ENCODE measurements at regions not wholly inside any gene's neighbourhood (a gene's known extent, or its start where the extent isn't known, plus 50 kb on each side); places are given as distances from the start of the nearest gene placed in this dataset.
"Not testable (repeated sequence)": the region's sequence is repeated elsewhere in the genome, so short reads cannot be mapped to it uniquely, and the experiment has no call there.

DNA sequence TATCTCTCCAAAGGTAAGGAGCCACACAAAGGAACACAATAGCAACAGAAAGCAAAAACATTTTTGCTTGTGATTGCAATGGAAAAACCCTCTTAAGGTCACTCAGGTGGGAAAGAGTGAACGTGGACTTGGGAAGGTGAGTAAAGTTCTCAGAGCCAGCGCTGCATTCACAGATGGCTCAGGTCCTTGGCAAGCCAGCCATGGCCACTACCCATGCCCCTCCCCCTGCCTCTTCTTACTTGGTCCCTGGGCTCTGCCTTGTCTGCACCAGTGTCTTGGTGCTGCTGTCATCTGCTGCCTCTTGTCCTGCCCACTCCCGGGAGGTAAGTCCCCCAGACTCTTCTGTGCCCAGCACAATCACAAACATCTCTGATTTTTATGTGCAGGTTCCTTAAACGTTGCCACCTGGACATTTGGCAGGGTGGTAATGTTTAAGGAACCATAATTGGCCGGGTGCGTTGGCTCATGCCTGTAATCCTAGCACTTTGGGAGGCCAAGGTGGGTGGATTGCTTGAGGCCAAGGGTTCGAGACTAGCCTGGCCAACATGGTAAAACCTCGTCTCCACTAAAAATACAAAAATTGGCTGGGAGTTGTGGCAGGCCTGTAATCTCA lies 74.6 kb downstream of the FEM1C start:
- no peak for DNase-seq

DNA sequence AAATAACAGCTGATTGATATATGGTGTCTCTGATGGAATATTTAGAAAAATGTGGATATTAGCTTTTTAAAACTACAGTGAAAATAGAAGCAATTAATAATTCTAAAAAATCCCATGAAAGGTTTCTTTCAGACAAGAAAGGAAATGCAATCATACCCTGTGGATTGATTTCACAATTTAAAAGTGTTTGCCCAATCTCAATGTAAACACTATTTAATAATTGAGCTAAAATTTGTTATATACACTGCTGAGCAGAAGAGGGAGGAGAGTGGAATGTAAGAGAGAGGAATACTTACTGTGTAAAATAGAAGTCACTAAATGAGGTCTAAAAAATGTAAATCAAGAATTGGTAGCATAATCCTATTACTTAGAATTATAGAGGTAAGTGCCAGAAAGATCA lies 76.9 kb downstream of the FEM1C start:
- no peak for DNase-seq

DNA sequence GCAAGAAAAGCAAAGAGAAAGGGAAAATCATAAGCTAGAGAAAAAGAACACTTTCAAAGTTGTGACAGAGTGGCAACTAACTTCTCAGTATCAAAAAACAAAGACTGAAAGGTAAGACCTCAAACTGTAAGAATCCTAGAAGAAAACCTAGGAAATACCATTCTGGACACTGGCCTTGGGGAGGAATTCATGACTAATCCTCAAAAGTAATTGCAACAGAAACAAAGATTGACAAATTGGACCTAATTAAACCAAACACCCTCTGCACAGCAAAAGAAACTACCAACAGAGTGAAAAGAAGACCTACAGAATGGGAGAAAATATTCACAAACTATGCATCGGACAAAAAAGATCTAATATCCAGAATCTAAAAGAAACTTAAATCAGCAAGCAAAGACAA lies 79.1 kb downstream of the FEM1C start:
- no peak for DNase-seq

DNA sequence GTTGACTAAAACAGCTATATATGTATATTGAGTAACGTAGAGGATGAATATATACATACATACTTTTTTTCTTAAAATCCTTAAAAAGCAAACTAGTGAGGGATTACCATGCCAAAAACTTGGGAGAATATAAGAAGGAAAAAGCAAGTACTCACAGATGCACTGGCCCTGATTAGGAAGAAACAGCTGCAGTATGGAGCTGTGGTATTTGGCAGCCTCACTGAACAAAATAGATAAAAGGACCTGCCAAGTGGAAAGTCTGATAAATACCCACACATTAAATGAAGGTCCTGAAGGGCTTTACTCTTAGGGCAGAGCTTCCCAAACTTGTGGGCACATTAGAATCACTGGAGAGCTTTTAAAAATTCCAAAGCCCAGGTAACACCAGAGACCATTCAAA lies 80.6 kb downstream of the FEM1C start:
- DNase-seq: no peak

DNA sequence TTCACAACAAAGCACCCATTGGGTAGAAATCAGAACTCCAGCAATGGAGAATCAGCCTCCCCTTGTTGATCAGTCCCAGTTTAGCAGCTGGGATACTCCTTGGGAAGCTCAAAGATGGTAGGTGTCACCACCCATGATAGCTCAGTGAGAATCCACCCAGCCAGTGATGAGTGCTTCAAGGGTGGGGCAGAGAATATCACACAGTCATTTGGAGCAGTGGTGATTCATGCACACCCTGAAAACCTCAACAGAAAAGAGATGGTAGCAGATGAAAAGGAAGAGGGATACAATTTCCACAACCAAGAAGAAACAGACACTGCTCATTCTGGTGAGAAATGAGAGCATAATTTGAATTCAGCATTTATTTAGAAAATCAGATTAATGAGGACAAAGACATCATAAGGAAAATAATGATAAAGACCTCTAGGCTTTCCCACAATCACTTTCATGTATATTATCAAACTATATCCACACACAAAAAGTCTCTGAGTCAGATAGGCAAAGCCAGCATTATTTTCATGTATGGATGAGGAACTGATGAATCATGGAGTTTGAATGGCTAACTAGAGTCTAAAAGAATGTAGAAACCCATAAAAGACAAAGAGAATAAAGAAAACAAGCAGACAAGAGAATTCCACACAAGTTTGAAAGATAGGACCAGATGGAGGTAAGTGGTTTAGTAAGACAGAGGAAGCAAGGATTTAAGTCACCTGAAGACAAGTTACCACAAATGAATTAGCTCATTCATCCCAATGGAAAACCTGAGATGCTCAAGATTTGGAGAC lies 82.9 kb downstream of the FEM1C start:
- DNase-seq: no peak

DNA sequence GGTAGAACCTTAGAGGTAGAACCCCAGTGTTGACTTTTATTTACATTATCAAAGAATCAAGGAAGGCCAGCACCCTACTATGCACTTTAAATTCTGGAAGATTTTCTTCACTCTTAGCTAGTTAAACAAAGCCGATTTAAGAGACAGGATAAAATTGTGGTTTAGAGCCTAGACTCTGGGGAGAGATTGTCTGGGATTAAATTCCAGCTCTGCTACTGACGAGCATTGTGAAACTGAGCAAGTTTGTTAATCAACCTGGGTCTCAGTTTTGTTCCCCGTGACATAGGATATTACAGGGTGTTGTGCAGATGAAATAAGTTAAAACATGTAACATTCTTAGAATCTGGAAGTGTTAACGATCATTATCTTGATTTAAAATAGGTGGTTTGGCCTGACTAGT lies 83.5 kb downstream of the FEM1C start:
- no peak for DNase-seq

DNA sequence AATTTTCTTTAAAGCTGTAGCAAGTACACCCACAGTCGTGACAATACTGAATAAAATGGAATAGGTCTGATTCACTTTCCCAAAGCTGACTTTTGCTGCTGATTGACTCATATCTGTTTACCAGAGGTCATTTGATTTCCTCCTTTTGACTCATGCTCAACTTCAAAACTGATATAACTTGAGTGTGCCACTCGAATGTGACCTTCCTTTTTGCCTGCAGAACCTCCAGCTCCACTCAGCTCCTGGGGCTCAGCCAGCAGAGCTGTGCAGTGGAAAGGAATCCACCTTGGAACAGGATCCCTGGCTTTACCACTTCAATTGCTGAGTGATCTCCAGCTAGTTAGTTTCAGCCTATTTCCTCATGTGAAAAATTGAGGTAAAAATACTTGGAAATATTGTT lies 84.1 kb downstream of the FEM1C start:
- DNase-seq: no peak

DNA sequence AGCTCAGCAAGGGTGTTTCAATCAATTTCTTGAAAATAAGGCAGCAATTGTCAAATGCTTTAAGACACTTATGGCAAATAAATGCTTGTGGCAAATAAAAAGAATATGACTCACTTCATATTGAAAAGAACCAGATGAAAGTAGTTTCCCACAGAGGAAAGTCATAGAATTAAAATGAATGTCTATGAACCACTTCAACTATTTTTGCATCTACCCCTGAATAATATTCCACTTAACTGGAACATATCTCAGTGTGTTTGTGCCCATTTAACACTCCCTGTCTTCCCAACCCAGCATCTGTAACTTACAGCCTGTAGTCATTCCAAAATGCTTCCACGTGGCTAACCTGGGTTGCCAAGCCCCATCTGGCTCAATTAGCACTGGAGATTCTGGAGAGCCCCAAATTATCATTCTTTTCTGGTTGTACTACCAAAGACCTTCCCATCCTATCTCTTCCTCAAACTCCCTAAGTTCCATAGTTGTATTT lies 84.7 kb downstream of the FEM1C start:
- DNase-seq: no peak

DNA sequence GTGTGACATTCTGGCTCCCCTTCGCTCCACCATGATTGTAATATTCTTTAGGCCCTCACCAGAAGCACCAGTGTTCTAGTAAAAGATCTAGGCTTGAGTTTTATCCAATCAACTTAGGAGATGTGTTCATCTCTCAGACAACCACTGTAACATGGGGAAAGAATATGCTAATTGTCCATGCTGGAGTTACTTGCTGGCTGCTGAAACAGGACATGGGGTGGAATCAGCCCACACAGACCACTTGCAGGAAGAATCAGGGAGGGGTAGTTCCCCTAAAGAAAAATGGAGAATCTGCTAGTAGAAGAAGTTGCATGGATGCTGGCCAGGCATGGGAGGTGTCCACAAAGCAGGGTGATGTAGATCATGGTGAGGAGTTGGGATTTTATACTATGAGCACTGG lies 86.2 kb downstream of the FEM1C start:
- no peak for DNase-seq

DNA sequence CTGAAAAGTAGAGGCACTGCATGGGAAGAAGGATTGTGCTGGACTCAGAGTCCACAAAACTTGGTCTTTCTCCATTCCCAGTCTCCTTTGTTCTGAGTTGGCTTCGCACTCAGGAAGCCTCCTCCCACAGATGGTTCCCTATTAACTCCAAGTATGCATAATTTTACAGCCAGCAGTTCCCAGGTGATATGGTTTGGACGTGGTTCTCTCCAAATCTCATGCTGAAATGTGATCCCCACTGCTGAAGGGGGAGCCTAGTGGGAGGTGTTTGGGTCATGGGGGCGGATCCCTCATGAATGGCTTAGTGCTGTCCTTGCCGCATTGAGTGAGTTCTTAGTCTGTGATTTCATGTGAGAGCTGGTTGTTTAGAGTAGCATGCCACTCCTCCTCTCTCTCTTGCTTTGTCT lies 86.6 kb downstream of the FEM1C start:
- DNase-seq: no peak

DNA sequence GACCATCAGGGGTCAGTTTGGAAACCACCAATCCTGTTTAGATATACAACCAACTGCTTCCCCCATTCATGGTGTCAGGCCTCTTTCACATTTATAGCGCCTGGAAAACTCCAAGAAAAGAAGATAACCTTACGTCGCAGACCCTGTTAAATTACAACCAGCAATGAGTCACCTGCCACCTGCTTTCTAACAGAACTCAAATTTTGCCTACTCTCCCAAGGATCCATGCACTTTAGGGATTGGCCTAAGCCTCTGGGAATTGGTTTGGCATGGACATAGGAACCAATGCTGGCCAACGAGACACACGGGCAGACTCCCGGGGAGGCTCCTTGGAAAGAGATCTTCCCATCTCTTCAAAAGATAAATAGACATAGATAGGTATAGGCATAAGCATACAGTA lies 87.0 kb downstream of the FEM1C start:
- no peak for DNase-seq

DNA sequence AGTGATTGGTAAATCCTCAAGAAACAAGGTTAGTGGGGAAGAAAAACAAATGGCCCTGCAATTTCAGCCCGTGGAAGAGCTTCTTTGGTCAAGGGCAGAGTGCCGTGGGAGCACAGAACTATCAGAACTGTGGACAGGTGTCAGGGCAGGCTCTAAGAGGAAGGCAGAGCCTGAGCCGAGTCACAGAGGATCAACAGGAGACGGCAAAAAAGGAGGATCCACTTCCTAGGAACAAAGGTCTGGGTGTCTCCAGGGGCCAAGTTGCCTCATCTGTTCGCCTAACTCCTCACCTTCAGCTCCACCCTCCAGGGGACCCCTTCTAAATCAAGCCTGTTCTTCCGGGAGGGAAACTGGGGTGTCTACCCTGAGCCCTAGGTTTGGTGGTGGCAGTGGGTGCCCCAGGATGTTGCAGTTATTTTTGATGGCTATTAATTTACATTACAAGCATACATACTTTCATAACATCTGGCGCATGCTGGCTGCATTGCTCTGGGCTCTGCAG lies 88.0 kb downstream of the FEM1C start:
- no peak for DNase-seq

DNA sequence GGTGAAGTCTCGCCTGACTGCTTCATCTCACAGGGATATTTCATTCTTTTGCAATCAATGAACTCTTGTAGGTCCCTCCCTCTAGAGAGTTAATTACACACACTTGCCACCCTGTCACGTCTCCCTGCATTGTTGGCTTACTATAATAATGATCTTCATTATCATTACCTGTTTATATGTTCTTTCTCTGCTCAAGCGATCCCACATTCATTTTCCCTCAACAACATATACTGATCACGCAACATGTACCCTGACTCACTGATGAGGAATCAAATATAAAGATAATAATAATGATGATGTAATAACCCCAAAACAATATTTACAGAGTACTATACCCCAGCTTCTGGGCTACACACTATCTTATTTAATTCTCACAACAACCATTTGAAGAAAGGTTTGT lies 88.5 kb downstream of the FEM1C start:
- no peak for DNase-seq

DNA sequence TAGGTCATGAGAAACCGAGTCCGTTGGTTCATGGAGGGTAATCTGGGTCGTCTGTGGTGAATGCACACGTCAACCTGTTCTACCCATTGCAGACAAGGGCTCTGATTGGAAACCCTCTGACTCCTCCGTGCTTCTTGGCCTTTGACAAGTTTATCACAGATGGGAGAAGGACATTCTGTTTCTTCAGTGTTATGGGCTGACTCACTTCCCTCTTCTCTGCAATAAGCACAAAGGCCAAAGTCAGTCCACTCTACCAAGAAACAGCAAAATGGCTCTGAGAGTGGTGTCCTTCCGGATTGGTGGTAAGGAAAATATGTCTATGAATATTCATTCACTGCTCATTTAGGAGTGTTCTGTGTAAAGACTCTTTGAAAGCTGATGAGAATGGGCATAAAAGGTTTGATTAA lies 89.3 kb downstream of the FEM1C start:
- no peak for DNase-seq

DNA sequence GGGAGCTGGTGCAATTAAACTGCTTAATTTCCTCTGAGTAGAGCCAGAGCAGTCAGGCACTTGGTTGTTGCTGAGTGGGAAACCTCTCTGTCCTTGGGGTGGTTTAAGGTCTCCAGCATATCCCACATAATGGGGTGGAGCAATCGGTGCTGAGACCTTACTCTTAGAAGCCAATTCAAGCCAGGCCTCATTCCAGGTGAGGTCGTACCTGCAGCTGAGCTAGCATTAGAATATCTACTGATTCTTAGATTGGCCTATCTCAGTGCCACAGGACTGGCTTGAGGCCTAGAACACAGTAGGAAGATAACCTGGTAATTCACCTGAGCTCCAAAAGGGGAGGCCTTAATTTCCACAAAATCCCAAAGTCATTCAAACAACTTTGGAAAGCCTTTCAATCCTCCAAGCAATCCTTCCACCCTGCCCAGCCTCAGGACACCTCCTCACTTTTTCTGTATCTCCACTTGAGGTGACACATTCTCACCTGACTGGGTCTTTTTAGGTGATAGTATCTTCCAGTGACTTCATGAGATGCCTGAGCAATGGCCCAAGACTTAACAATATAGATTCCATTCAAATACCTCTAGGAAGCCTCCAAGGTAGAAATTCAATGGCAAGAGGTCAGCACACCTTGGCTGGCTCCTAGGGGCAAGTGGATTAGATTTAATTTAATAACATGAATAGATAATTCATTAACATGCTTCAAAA lies 91.0 kb downstream of the FEM1C start:
- no peak for DNase-seq

DNA sequence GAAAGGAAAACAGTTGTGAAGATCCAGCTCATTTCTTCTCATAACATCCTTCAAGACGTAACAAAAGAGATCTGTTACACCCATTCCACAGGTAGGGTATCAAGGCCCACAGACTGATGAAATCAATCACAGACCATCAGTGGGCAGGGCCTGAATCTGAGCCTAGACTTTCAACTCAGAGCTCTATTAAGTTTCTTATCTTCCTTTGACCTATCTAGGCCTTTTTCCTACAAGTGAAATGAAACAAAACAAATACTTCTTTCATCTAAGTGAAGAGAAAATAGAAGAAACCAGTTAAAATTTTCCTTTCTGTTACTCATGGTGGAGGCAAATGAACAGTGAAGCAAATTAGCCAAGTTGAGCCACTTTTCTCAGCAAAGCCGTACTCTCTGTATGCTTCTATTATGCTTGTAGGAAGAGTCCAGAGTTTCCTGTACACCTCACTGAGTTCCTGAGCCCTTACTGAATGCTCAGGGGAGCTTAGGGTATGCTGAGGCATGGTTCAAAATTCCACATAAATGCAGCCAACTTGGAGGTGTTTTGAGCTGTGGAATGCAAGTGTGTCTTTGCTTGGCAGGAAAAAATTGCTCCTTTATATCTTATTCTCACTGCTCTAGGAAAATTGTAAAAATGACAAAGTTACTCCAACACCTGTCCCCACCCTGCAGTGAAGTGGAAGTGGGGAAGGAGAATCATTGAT lies 91.9 kb downstream of the FEM1C start:
- no peak for DNase-seq

DNA sequence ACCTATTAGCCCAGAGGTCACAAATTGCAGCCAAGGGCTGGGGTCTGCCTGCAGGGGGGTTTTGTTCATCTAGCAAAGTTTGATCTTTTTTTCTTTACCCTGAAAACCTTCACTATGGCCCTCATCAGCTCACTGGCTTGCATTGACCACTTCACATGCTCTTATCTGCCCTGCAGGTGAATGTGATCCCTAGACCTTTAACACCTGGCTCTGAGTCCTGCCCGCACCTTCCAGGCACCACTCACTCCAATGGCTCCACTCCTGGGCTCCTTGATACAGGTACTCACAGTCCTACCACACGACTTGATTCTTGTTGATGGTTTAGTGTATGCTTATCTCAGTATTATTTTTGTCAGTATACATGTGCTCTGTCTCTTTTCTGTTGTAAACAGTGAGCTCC lies 92.5 kb downstream of the FEM1C start:
- DNase-seq: no peak

DNA sequence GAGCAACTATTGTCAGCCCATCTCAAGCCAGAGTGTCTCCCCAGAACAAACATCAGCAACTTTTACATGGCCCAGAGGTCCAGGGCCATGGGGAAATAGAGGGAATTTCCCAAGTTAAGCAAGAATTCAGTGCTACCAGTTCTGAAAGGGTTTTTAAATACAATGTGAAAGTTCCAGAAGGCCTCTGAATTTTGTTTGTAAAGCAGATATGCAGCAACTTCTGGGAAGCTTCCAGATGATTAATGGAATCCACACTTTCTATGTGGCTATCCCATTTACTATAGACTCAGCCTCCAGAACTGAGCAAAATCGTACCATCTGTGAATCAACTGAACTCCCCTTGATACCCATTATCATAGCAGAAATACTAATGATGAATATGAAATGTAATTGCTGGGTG lies 93.8 kb downstream of the FEM1C start:
- no peak for DNase-seq

DNA sequence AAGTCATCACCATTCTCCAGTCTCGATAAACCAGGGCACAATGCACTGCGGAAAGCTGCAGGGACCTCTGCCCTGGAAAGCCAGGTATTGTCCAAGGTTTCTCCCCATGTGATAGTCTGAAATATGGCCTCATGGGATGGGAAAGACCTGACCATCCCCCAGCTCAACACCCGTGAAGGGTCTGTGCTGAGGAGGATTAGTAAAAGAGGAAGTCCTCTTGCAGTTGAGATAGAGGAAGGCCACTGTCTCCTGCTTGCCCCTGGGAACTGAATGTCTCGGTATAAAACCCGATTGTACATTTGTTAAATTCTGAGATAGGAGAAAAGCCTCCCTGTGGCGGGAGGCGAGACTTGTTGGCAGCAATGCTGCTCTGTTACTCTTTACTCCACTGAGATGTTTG lies 95.9 kb downstream of the FEM1C start:
- DNase-seq: not testable (repeated sequence)

DNA sequence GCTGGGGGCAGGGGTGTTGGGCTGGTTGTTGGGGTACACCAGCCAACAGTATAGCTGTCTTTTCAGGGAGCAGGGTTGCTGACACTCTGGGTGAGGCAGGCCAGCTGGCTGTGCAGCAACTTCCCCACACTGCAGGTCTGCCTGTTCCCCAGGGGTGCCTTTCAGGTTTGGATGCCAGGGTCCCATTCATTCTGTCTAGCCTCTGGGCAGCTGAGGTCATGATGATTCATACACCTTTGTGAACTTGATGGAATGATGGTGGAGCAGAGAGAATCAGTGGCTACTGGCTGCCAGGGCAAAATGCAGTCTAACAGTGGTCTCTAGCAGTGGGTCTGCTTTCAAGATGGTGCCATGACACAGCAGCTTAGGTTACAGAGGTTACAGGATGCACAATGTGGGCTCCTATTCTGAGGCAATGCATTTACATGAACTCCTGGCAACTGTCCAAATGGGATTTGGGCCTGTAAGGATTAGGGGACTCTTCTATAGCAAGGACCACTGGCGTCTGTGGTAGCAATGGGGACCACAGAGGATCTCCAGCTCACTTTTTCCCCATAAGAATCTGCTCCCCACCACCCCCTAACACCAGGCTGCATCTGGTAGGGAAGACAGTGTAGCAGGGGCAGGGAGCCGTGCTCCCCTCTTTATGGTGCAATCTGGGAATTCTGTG lies 103.7 kb downstream of the FEM1C start:
- no peak for DNase-seq

DNA sequence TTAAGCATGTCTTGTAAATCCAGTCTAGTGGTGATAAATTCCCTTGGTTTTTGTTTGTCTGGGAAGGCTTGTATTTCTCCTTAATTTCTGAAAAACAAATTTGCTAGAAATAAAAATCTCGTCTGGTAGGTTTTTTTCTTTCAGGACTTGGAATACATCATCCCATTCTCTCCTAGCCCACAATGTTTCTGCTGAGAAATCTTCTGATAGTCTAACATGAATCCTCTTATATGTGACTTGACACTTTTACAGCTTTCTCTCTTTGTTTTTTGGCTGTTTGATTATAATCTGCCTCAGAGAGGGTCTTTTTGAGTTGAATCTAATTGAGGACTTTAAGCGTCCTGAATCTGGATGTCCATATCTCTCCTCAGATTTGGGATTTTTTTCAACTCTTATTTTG lies 104.9 kb downstream of the FEM1C start:
- DNase-seq: no peak

Measured in amygdala (tissue), 56 donors.